ENCODE measurements at regions not wholly inside any gene's neighbourhood (a gene's known extent, or its start where the extent isn't known, plus 50 kb on each side); places are given as distances from the start of the nearest gene placed in this dataset.
"Not testable (repeated sequence)": the region's sequence is repeated elsewhere in the genome, so short reads cannot be mapped to it uniquely, and the experiment has no call there.

GRCh38 chrX:122270809-122271494 lies 913.1 kb upstream of the GRIA3 start:
- no peak for TF ChIP-seq CTCF (IDR thresholded peaks at IDR 0.05; ENCODE audit: control extremely low read depth, extremely low read depth, low read depth, missing control alignments)
- no peak for DNase-seq (ENCODE audit: extremely low spot score)
- POLR2A ChIA-PET: no interaction called here
- CTCF ChIA-PET: no interaction called here

GRCh38 chrX:122272011-122272410 lies 912.1 kb upstream of the GRIA3 start:
- no peak for TF ChIP-seq CTCF (IDR thresholded peaks at IDR 0.05; ENCODE audit: control extremely low read depth, extremely low read depth, low read depth, missing control alignments)
- DNase-seq (ENCODE audit: extremely low spot score): no peak
- ChIA-PET POLR2A (no interaction called here), CTCF (no interaction called here)

DNA sequence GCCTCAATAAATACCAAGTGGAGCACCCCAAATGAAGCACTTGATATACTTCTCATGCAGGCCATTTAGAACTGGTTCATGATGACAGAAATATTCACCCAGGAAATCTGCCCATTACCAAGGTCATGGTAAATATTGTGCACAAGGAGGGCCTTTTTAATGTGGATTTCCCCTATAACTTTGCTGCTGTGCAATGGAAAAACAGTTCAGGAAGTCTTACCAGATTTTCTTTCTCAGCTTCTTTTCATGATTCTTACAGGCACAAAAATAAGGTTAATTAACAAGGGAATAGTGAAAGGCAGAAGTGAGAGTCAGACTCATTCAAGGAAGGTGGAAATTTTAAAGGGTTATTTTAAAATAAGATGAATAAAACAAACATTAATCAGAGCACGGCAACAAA lies 904.3 kb upstream of the GRIA3 start:
- ChIA-PET CTCF (no interaction called here), POLR2A (no interaction called here)
- no peak for DNase-seq (ENCODE audit: extremely low spot score)
- TF ChIP-seq CTCF (IDR thresholded peaks at IDR 0.05; ENCODE audit: control extremely low read depth, extremely low read depth, low read depth, missing control alignments): no peak

DNA sequence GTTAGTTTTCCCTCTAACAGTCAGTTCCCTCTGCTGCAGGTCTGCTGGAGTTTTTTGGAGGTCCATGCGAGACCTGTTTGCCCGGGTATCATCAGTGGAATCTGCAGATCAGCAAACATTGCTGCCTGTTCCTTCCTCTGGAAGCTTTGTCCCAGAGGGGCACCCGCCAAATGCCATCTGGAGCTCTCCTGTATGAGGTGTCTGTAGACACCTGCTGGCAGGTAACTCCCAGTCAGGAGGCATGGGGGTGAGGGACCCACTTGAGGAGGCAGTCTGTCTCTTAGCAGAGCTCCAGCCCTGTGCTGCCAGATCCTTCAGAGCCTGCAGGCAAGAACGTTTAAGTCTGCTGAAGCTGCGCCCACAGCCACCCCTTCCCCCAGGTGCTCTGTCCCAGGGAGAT lies 884.3 kb upstream of the GRIA3 start:
- POLR2A ChIA-PET; CTCF ChIA-PET; DNase-seq (ENCODE audit: extremely low spot score): not testable (repeated sequence)

DNA sequence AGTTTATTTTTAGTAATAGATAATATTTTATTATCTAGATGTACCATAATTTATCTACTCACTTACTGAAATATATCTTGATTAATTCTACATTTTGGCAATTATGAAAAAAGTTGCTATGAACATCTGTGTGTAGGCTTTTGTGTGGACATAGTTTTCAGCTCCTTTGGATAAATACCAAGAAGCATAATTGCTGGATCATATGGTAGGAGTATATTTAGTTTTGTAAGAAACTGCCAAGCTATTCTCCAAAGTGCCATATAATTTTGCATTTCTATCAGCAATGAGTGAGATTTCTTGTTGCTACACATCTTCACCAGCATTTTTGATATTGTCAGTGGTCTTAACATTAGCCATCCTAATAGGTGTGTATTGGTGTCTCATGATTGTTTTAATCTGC lies 882.6 kb upstream of the GRIA3 start:
- no peak for DNase-seq (ENCODE audit: extremely low spot score)
- CTCF ChIA-PET: no interaction called here
- POLR2A ChIA-PET: no interaction called here
- TF ChIP-seq CTCF (IDR thresholded peaks at IDR 0.05; ENCODE audit: control extremely low read depth, extremely low read depth, low read depth, missing control alignments): no peak

GRCh38 chrX:122303761-122304160 lies 880.3 kb upstream of the GRIA3 start:
- POLR2A ChIA-PET: no interaction called here
- TF ChIP-seq CTCF (IDR thresholded peaks at IDR 0.05; ENCODE audit: control extremely low read depth, extremely low read depth, low read depth, missing control alignments): no peak
- CTCF ChIA-PET: no interaction called here
- no peak for DNase-seq (ENCODE audit: extremely low spot score)

GRCh38 chrX:122344816-122345215 lies 839.3 kb upstream of the GRIA3 start:
- ChIA-PET POLR2A (no interaction called here), CTCF (no interaction called here)
- no peak for DNase-seq (ENCODE audit: extremely low spot score)
- TF ChIP-seq CTCF (IDR thresholded peaks at IDR 0.05; ENCODE audit: control extremely low read depth, extremely low read depth, low read depth, missing control alignments): no peak
